SK-N-SH treated with all-trans-retinoic acid at 6 μM for 48 hours (cell line): ENCODE measurements at regions not wholly inside any gene's neighbourhood (a gene's known extent, or its start where the extent isn't known, plus 50 kb on each side); places are given as distances from the start of the nearest gene placed in this dataset.

Experiments
- ATAC-seq: fragments of 200-7000 bp; cut with Tn5 transposase; 3 replicates; pipeline ENCODE4 v1.9.1; 2020; ENCODE audit warnings: mild to moderate bottlenecking, moderate library complexity
- ARNTL ChIP-seq: fragments of 450-650 bp; formaldehyde crosslinking; IDR thresholded peaks from 2 replicates; pipeline ENCODE4 v1.5.0; 2020; ENCODE audit warnings: low read depth, mild to moderate bottlenecking, moderate library complexity, borderline replicate concordance
- CREB5 ChIP-seq: fragments of 250-450 bp; sonication (Bioruptor Pico); IDR thresholded peaks from 2 replicates; pipeline ENCODE4 v1.5.1; 2020; ENCODE audit warnings: low read depth, mild to moderate bottlenecking, moderate library complexity
- CSDC2 ChIP-seq: fragments of 250-450 bp; sonication (Bioruptor Pico); IDR thresholded peaks from 2 replicates; pipeline ENCODE4 v1.5.0; 2020; ENCODE audit warnings: mild to moderate bottlenecking, moderate library complexity
- CSRNP3 ChIP-seq: fragments of 250-450 bp; sonication (Bioruptor Pico); IDR thresholded peaks from 2 replicates; pipeline ENCODE4 v1.5.1; 2021; ENCODE audit warnings: mild to moderate bottlenecking, moderate library complexity
- ESRRG ChIP-seq: fragments of 250-450 bp; sonication (Bioruptor Pico); IDR thresholded peaks from 2 replicates; pipeline ENCODE4 v1.6.1; 2021; ENCODE audit warnings: mild to moderate bottlenecking
- GLIS3 ChIP-seq: fragments of 250-450 bp; sonication (Bioruptor Pico); IDR thresholded peaks from 2 replicates; pipeline ENCODE4 v1.5.0; 2020; ENCODE audit warnings: mild to moderate bottlenecking, moderate library complexity
- ISL1 ChIP-seq: fragments of 250-450 bp; sonication (Bioruptor Pico); IDR thresholded peaks from 2 replicates; pipeline ENCODE4 v2.1.2; 2022; ENCODE audit warnings: mild to moderate bottlenecking, moderate library complexity
- PATZ1 ChIP-seq: fragments of 250-450 bp; sonication (Bioruptor Pico); IDR thresholded peaks from 2 replicates; pipeline ENCODE4 v1.8.0; 2020; ENCODE audit warnings: mild to moderate bottlenecking, moderate library complexity, borderline replicate concordance
- POU6F1 ChIP-seq: fragments of 250-450 bp; sonication (Bioruptor Pico); IDR thresholded peaks from 2 replicates; pipeline ENCODE4 v1.8.0; 2021; ENCODE audit warnings: low read depth, mild to moderate bottlenecking, moderate library complexity, borderline replicate concordance
- PPARA ChIP-seq: fragments of 250-450 bp; sonication (Bioruptor Pico); IDR thresholded peaks from 2 replicates; pipeline ENCODE4 v1.5.0; 2020; ENCODE audit warnings: mild to moderate bottlenecking, borderline replicate concordance
- RARB ChIP-seq: fragments of 250-450 bp; sonication (Bioruptor Pico); IDR thresholded peaks from 2 replicates; pipeline ENCODE4 v1.8.0; 2021; ENCODE audit warnings: mild to moderate bottlenecking, moderate library complexity
- SNAI2 ChIP-seq: fragments of 250-450 bp; sonication (Bioruptor Pico); IDR thresholded peaks from 2 replicates; pipeline ENCODE4 v1.5.0; 2020; ENCODE audit warnings: mild to moderate bottlenecking, moderate library complexity
- TCF4 ChIP-seq: fragments of 250-450 bp; sonication (Bioruptor Pico); IDR thresholded peaks from 2 replicates; pipeline ENCODE4 v1.8.0; 2021; ENCODE audit warnings: mild to moderate bottlenecking, moderate library complexity, borderline replicate concordance
- TOX ChIP-seq: fragments of 250-450 bp; sonication (Bioruptor Pico); IDR thresholded peaks from 2 replicates; pipeline ENCODE4 v1.8.0; 2021; ENCODE audit warnings: mild to moderate bottlenecking, moderate library complexity, borderline replicate concordance
- TSHZ2 ChIP-seq: fragments of 250-450 bp; sonication (Bioruptor Pico); IDR thresholded peaks from 2 replicates; pipeline ENCODE4 v1.5.0; 2020; ENCODE audit warnings: mild to moderate bottlenecking, moderate library complexity
- ZC3H10 ChIP-seq: fragments of 250-450 bp; sonication (Bioruptor Pico); IDR thresholded peaks from 2 replicates; pipeline ENCODE4 v1.5.1; 2021; ENCODE audit warnings: mild to moderate bottlenecking, moderate library complexity
- ZFP3 ChIP-seq: fragments of 250-450 bp; sonication (Bioruptor Pico); IDR thresholded peaks from 2 replicates; pipeline ENCODE4 v1.5.0; 2020; ENCODE audit warnings: mild to moderate bottlenecking, moderate library complexity
- ZNF70 ChIP-seq: fragments of 450-650 bp; formaldehyde crosslinking; IDR thresholded peaks from 2 replicates; pipeline ENCODE4 v1.5.0; 2020; ENCODE audit warnings: mild to moderate bottlenecking, moderate library complexity
- ZNF8 ChIP-seq: fragments of 450-650 bp; formaldehyde crosslinking; IDR thresholded peaks from 2 replicates; pipeline ENCODE4 v1.5.0; 2020; ENCODE audit warnings: mild to moderate bottlenecking, moderate library complexity

- TF ChIP-seq CREB5 (CRISPR knock-in tag): no peak
- TF ChIP-seq CSDC2: no peak
- no peak for TF ChIP-seq TCF4
- no peak for TF ChIP-seq ISL1 (CRISPR knock-in tag)
- no peak for TF ChIP-seq ZC3H10 (CRISPR knock-in tag)
- no peak for TF ChIP-seq GLIS3 (CRISPR knock-in tag)
- no peak for TF ChIP-seq ZFP3 (CRISPR knock-in tag)
- TF ChIP-seq TSHZ2 (CRISPR knock-in tag): no peak
- TF ChIP-seq PATZ1 (CRISPR knock-in tag): no peak
- no peak for TF ChIP-seq PPARA (CRISPR knock-in tag)
- TF ChIP-seq POU6F1 (CRISPR knock-in tag): no peak
- no peak for TF ChIP-seq RARB
- TF ChIP-seq ARNTL (CRISPR knock-in tag): no peak
- no peak for TF ChIP-seq ZNF70
- TF ChIP-seq CSRNP3: no peak
- no peak for TF ChIP-seq SNAI2
- TF ChIP-seq TOX: no peak
- TF ChIP-seq, all 23 proteins: peak for 0
- no peak for ATAC-seq
These were observed 409.1 kb upstream of the PDZRN3 start for GRCh38 chr3:74033806-74034205.

- ATAC-seq: no peak
- no peak for TF ChIP-seq ZC3H10 (CRISPR knock-in tag)
- TF ChIP-seq ZNF70: no peak
- TF ChIP-seq TCF4: no peak
- no peak for TF ChIP-seq SNAI2
- no peak for TF ChIP-seq ZFP3 (CRISPR knock-in tag)
- TF ChIP-seq RARB: no peak
- no peak for TF ChIP-seq CREB5 (CRISPR knock-in tag)
- TF ChIP-seq ZNF8: no peak
- TF ChIP-seq ESRRG: no peak
- no peak for TF ChIP-seq CSRNP3
- TF ChIP-seq PPARA (CRISPR knock-in tag): no peak
- TF ChIP-seq GLIS3 (CRISPR knock-in tag): no peak
These were observed 408.6 kb upstream of the PDZRN3 start for GRCh38 chr3:74033381-74033780.
